OCI-LY3 (cell line): ENCODE measurements at regions not wholly inside any gene's neighbourhood (a gene's known extent, or its start where the extent isn't known, plus 50 kb on each side); places are given as distances from the start of the nearest gene placed in this dataset.
"Not testable (repeated sequence)": the region's sequence is repeated elsewhere in the genome, so short reads cannot be mapped to it uniquely, and the experiment has no call there.

Experiments used
- H2AFZ ChIP-seq: fragments of 200-600, 300-600 bp; shearing (Covaris generic); 2 replicates; pipeline ENCODE4 v1.6.0; 2014; ENCODE audit warnings: antibody characterized with exemption, low read depth, low read length
- H3K27ac ChIP-seq: fragments of 200-600, 300-600 bp; sonication (generic); 2 replicates; pipeline ENCODE4 v1.5.1; 2014; ENCODE audit warnings: mild to moderate bottlenecking, low read length, moderate library complexity, mixed read lengths
- H3K27me3 ChIP-seq: fragments of 200-600, 300-600 bp; sonication (generic); 2 replicates; pipeline ENCODE4 v1.6.1; 2014; ENCODE audit warnings: low read depth, low read length, mixed read lengths
- H3K36me3 ChIP-seq: fragments of 200-600, 300-600 bp; sonication (generic); replicated peaks from 2 replicates; pipeline ENCODE3; 2014; ENCODE audit warnings: low read depth, low read length, mixed read lengths
- H3K4me1 ChIP-seq: fragments of 300-600, 200-600 bp; sonication (generic); 2 replicates; pipeline ENCODE4 v1.6.1; 2014; ENCODE audit warnings: low read length, mixed read lengths
- H3K4me2 ChIP-seq: fragments of 200-600, 300-600 bp; sonication (generic); 2 replicates; pipeline ENCODE4 v1.6.1; 2014; ENCODE audit warnings: low read length, mixed read lengths
- H3K4me3 ChIP-seq: fragments of 300-600, 200-600 bp; sonication (generic); 2 replicates; pipeline ENCODE4 v1.5.1; 2014; ENCODE audit warnings: antibody characterized with exemption, mild to moderate bottlenecking, low read length, moderate library complexity
- H3K79me2 ChIP-seq: fragments of 300-600, 200-600 bp; shearing (Covaris generic); 2 replicates; pipeline ENCODE4 v1.6.1; 2014; ENCODE audit warnings: mild to moderate bottlenecking, low read length, mixed read lengths
- H3K9ac ChIP-seq: fragments of 300-600, 200-600 bp; shearing (Covaris generic); 2 replicates; pipeline ENCODE4 v1.6.0; 2014; ENCODE audit warnings: mild to moderate bottlenecking, low read length, moderate library complexity
- H3K9me3 ChIP-seq: fragments of 200-600, 300-600 bp; shearing (Covaris generic); 2 replicates; pipeline ENCODE4 v1.6.1; 2014; ENCODE audit warnings: low read length, mixed read lengths; ENCODE audit not compliant: insufficient read depth
- H4K20me1 ChIP-seq: fragments of 200-600, 300-600 bp; sonication (generic); 2 replicates; pipeline ENCODE4 v1.6.1; 2016; ENCODE audit warnings: low read length, mixed read lengths; ENCODE audit not compliant: insufficient read depth
- EZH2phosphoT487 ChIP-seq: fragments of 200-600 bp; shearing (Covaris generic); IDR thresholded peaks from 2 replicates; pipeline ENCODE4 v1.6.1; 2018; ENCODE audit warnings: antibody characterized with exemption, mixed run types, low read depth
- TF ChIP-seq, protein P1 (sequence below): fragments of 200-600, 300-600 bp; sonication (generic); IDR thresholded peaks from 2 replicates; pipeline ENCODE4 v1.5.1; 2014; ENCODE audit warnings: antibody characterized with exemption, low read length, low read depth

- Histone ChIP-seq H3K9me3 (no peaks in the 10 kb centered on the region), H3K4me1 (peaks cover 8% of the 10 kb centered on the region; the same call in 1 of the 2 replicates), H4K20me1 (no peaks in the 10 kb centered on the region), H3K79me2 (no peaks in the 10 kb centered on the region), H3K9ac (no peak overlapping the region), H3K4me2 (no peak overlapping the region), H3K27ac (no peak overlapping the region), H2AFZ (no peak overlapping the region), H3K4me3 (no peak overlapping the region), H3K36me3 (no peaks in the 10 kb centered on the region), H3K27me3 (no peaks in the 10 kb centered on the region)
- no peak for TF ChIP-seq EZH2phosphoT487
- TF ChIP-seq, protein P1, sequence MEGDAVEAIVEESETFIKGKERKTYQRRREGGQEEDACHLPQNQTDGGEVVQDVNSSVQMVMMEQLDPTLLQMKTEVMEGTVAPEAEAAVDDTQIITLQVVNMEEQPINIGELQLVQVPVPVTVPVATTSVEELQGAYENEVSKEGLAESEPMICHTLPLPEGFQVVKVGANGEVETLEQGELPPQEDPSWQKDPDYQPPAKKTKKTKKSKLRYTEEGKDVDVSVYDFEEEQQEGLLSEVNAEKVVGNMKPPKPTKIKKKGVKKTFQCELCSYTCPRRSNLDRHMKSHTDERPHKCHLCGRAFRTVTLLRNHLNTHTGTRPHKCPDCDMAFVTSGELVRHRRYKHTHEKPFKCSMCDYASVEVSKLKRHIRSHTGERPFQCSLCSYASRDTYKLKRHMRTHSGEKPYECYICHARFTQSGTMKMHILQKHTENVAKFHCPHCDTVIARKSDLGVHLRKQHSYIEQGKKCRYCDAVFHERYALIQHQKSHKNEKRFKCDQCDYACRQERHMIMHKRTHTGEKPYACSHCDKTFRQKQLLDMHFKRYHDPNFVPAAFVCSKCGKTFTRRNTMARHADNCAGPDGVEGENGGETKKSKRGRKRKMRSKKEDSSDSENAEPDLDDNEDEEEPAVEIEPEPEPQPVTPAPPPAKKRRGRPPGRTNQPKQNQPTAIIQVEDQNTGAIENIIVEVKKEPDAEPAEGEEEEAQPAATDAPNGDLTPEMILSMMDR, result no peak
Observed at GRCh38 chr11:107263844-107264563, 193.6 kb downstream of the CWF19L2 start.

DNA sequence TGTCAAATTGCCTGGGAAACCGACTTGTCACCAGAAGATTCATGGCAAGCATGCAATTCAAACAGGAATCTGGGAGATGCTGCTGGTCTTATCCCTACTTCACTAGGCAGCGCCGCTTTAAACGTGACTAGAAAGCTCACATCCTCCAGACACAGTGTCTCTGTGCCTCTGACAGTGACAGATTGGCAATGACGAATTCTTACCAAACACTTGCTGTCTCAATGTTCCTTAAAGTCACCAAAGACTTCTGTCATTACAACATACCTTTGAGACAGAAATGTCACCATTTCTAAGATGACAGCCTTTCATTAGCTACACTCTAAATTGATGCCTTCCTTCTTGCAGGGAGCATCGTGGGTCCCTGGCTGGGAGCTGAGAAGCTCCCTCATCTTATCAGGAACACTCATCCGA is 197.8 kb downstream of the CWF19L2 start:
- Histone ChIP-seq H4K20me1 (no peaks in the 10 kb centered on the region), H3K9me3 (no peaks in the 10 kb centered on the region), H2AFZ (no peak overlapping the region), H3K27me3 (no peaks in the 10 kb centered on the region), H3K4me1 (peaks cover 8% of the 10 kb centered on the region; the same call in 1 of the 2 replicates), H3K4me3 (no peak overlapping the region), H3K79me2 (no peaks in the 10 kb centered on the region), H3K9ac (no peak overlapping the region), H3K36me3 (no peaks in the 10 kb centered on the region), H3K4me2 (no peak overlapping the region), H3K27ac (no peak overlapping the region)
- TF ChIP-seq, protein P1, result no peak

DNA sequence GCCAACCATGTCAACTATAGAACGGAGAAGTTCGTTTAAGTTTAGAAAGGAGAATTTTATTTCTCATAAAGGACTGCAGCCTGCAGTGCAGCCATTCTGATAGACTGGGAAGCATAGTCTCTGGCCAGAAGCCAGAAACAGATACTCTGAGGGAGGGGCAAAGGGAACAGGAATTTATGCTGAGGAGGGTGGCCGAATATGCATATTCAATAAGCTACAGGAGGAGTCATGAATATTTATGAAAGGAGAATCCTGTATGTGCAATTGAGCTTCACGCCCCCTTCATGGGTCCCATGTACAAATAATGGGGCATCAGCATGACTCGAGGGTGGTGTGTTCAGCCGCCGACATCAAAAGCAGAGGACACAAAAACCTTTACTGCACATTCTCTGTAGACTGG is 199.9 kb downstream of the CWF19L2 start:
- H2AFZ ChIP-seq, result no peak overlapping the region
- H3K27me3 ChIP-seq, result no peaks in the 10 kb centered on the region
- no peaks in the 10 kb centered on the region for H3K79me2 ChIP-seq
- no peak overlapping the region for H3K9ac ChIP-seq
- H3K4me3 ChIP-seq, result no peak overlapping the region
- TF ChIP-seq, protein P1, result no peak
- no peak for TF ChIP-seq EZH2phosphoT487
- no peak overlapping the region for H3K27ac ChIP-seq
- H3K9me3 ChIP-seq, result no peaks in the 10 kb centered on the region
- no peaks in the 10 kb centered on the region for H3K4me1 ChIP-seq
- no peaks in the 10 kb centered on the region for H3K36me3 ChIP-seq
- H3K4me2 ChIP-seq, result no peak overlapping the region
- H4K20me1 ChIP-seq, result no peaks in the 10 kb centered on the region

DNA sequence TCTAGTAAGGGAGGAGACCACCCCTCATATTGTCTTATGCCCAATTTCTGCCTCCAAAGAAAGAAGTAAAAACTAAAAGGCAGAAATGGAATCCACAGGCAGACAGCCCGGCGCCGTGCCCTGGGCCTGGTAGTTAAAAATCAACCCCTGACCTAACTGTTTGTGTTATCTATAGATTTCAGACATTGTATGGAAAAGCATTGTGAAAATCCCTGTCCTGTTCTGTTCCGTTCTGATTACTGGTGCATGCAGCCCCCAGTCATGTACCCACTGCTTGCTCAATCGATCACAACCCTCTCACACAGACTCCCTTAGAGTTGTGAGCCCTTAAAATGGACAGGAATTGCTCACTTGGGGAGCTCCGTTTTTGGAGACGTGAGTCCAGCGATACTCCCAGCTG is 204.0 kb downstream of the CWF19L2 start:
- not testable (repeated sequence) for H3K27ac ChIP-seq, H2AFZ ChIP-seq, H3K9ac ChIP-seq, H3K36me3 ChIP-seq, H3K79me2 ChIP-seq, H3K9me3 ChIP-seq, H3K4me2 ChIP-seq, H3K27me3 ChIP-seq, H3K4me3 ChIP-seq, H4K20me1 ChIP-seq, H3K4me1 ChIP-seq
